ENCODE measurements at regions not wholly inside any gene's neighbourhood (a gene's known extent, or its start where the extent isn't known, plus 50 kb on each side); places are given as distances from the start of the nearest gene placed in this dataset.

DNA sequence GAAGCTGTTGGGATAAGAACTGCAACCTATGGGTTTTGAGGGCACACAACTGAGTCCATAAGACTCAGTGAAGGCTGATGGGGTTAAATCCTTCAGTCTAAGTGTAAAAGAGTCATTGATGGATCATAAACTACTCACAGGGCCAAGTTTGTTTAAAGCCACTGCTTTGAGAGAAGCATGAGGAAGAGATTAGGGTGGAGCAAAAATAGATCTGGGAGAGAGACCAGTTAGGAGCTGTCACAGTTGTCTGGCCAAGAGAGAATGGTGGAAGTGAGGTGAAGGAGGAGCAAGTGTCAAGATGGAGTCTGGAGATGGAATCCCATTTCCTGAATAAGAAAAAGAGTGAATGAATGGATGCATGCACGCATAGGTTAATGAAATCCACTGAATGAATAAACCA lies 379.1 kb upstream of the CDH11 start:
- H3K4me3 ChIP-seq (ENCODE audit: low read depth, low read length) = no peak overlapping the region
- TF ChIP-seq, protein P1, sequence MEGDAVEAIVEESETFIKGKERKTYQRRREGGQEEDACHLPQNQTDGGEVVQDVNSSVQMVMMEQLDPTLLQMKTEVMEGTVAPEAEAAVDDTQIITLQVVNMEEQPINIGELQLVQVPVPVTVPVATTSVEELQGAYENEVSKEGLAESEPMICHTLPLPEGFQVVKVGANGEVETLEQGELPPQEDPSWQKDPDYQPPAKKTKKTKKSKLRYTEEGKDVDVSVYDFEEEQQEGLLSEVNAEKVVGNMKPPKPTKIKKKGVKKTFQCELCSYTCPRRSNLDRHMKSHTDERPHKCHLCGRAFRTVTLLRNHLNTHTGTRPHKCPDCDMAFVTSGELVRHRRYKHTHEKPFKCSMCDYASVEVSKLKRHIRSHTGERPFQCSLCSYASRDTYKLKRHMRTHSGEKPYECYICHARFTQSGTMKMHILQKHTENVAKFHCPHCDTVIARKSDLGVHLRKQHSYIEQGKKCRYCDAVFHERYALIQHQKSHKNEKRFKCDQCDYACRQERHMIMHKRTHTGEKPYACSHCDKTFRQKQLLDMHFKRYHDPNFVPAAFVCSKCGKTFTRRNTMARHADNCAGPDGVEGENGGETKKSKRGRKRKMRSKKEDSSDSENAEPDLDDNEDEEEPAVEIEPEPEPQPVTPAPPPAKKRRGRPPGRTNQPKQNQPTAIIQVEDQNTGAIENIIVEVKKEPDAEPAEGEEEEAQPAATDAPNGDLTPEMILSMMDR (IDR thresholded peaks at IDR 0.05; ENCODE audit: borderline replicate concordance, insufficient read depth, low read depth, low read length) = no peak

DNA sequence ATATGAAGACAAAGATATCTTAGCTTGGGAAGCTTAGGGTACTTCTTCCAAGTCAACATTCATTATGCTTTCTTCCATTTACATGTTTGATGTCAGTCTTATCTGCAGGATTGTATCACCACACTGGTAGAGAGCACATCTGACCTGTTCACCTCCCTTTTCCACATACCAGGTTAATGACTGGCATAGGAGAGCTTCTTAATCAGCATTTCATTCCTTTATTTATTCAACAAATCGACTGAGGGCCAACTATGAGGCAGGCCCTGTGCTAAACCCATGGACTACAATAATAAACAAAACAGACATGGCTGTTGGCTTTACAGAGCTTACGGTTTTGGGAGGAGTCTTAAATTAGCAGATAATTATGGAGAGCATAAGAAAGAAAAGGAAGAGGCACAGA lies 378.1 kb upstream of the CDH11 start:
- TF ChIP-seq, protein P1 (IDR thresholded peaks at IDR 0.05; ENCODE audit: borderline replicate concordance, insufficient read depth, low read depth, low read length) = no peak
- H3K4me3 ChIP-seq (ENCODE audit: low read depth, low read length) = no peak overlapping the region

DNA sequence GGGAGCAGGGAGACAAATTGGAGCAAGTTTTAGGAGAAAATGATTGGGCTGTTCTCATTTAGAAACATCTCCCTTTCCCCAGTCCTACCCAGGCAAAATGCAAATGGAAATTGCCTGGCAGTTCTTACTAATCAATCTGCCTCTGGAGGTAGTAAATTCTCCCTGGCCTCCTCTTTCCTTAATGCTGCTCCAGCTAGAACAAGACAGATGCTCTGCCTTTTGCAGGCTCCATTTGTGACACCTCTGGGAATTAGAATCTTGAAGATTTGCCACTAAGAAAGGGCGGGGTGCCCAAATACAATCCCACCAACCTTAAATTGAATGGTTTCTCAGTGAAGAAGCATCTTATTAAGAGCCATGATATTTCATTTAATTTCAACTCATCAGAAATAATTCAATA lies 377.7 kb upstream of the CDH11 start:
- TF ChIP-seq, protein P1 (IDR thresholded peaks at IDR 0.05; ENCODE audit: borderline replicate concordance, insufficient read depth, low read depth, low read length) = no peak
- H3K4me3 ChIP-seq (ENCODE audit: low read depth, low read length) = no peak overlapping the region

DNA sequence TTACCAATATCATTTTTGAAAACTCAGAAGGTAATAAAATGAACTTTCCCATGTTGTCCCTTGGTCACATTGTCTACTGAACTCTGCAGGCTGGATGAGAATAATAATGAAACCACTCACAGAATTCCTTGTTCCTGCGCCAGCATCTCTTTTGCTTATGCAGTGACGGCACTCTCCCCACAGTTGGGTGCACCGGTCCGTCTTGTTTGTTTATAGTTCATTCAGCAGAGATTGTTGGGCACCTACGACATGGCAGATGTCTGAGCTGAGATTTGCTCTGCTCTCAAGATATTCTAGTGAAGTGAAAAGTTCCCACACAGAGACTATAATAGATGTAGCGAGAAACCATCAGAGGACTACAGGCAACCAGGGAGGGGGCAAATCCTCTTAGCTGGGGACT lies 375.7 kb upstream of the CDH11 start:
- H3K4me3 ChIP-seq (ENCODE audit: low read depth, low read length) = no peak overlapping the region
- TF ChIP-seq, protein P1 (IDR thresholded peaks at IDR 0.05; ENCODE audit: borderline replicate concordance, insufficient read depth, low read depth, low read length) = no peak

DNA sequence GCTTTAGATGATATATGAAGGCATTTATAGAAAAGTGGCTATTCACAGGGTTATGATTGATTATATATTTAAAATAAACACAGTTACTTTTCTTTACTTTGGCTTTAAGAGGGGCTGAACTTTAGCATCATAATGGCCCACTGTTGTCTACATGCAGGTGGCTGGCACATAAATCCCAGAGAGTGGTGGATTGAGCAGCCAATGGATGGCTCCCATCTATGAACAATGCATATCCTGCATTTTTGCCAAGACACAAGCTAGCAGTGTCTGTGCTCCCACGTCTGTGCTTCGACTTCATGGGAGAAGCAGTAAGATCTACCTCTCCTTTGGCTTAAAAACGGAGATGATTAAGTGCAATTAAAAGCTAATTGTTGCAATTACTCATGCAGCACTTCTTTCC lies 373.2 kb upstream of the CDH11 start:
- TF ChIP-seq, protein P1 (IDR thresholded peaks at IDR 0.05; ENCODE audit: borderline replicate concordance, insufficient read depth, low read depth, low read length) = no peak
- no peak overlapping the region for H3K4me3 ChIP-seq (ENCODE audit: low read depth, low read length)

DNA sequence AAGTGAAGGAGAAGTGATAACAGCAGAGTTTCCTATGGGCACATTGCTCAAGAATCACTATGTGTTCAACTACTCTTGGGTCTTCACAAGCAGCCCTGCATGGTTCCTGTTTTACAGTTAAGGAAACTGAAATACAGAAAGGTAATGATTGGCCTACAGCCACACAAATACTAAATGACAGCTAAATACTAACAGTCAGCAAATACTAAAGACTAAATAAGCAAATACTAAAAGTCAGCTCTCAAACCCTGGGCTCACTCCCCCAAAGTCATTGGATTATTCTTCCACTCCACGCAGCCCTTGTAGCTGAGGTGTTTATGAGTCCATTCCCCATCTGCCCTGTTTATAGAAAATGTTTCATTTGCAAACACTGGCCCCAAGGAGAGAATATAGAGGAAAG lies 372.7 kb upstream of the CDH11 start:
- TF ChIP-seq, protein P1 (IDR thresholded peaks at IDR 0.05; ENCODE audit: borderline replicate concordance, insufficient read depth, low read depth, low read length) = no peak
- no peak overlapping the region for H3K4me3 ChIP-seq (ENCODE audit: low read depth, low read length)

DNA sequence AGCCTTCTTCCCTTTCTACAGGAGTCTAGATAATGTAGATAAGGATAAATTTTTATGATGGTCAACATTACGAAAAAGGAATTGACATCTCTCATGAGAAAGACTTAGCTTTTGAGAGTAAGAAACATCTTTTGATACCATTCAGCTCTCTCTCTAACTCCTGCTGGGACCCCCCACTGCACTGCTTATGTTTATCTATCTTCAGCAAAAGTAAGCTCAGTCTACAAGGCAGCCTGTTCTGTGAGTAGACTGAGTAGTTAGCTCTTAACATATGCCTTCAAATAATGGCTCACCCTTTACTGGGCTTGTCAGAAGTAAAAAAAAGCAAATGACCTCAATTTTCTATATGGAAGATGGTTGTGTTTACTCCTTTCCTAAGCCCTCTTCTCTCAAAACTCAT lies 372.2 kb upstream of the CDH11 start:
- no peak overlapping the region for H3K4me3 ChIP-seq (ENCODE audit: low read depth, low read length)
- TF ChIP-seq, protein P1 (IDR thresholded peaks at IDR 0.05; ENCODE audit: borderline replicate concordance, insufficient read depth, low read depth, low read length) = no peak

Measured in GM12875 (cell line).